PC-3 (cell line): ENCODE measurements at regions not wholly inside any gene's neighbourhood (a gene's known extent, or its start where the extent isn't known, plus 50 kb on each side); places are given as distances from the start of the nearest gene placed in this dataset.

Source experiments
- ATAC-seq: fragments of 200-7000 bp; cut with Tn5 transposase; 2 replicates; pipeline ENCODE4 v1.9.1; 2020; ENCODE audit warnings: mild to moderate bottlenecking, moderate library complexity
- BruUV-seq: library from RNA; stranded (reverse); fragments of 400-500 nt; replicated peaks from 2 replicates; lab custom pipeline; 2021; lab: Mats Ljungman, UMichigan
- CTCF ChIA-PET: fragments of 300-600 bp; sonication (Branson Sonifier 250); formaldehyde crosslinking; loops from one replicate; lab custom pipeline; 2022; ENCODE audit warnings: antibody characterized with exemption; lab: Charles Lee
- POLR2A ChIA-PET: fragments of 300-600 bp; sonication (Branson Sonifier 250); formaldehyde crosslinking; loops from one replicate; lab custom pipeline; 2022; ENCODE audit warnings: antibody characterized with exemption; ENCODE audit not compliant: unreplicated experiment; lab: Charles Lee
- DNase-seq: peaks from one replicate; pipeline ENCODE4 v3.0.0-alpha.2; 2015
- H2AFZ ChIP-seq: fragments of 300-600 bp; sonication (generic); 2 replicates; pipeline ENCODE4 v1.6.0; 2016; ENCODE audit warnings: antibody characterized with exemption, low read length
- H3F3A ChIP-seq: fragments of 300-600 bp; sonication (generic); one replicate; pipeline ENCODE4 v1.6.0; 2017; ENCODE audit warnings: antibody characterized with exemption, low read length, control low read depth, mild to moderate bottlenecking; ENCODE audit not compliant: unreplicated experiment
- H3K27ac ChIP-seq: fragments of 300-600 bp; sonication (generic); 2 replicates; pipeline ENCODE4 v1.5.1; 2016; ENCODE audit warnings: mild to moderate bottlenecking, low read length
- H3K27me3 ChIP-seq: fragments of 300-600 bp; sonication (generic); 2 replicates; pipeline ENCODE4 v1.6.1; 2016; ENCODE audit warnings: low read length, mixed read lengths
- H3K36me3 ChIP-seq: fragments of 300-600 bp; sonication (generic); 2 replicates; pipeline ENCODE4 v1.6.1; 2016; ENCODE audit warnings: low read depth, mixed run types, low read length, mixed read lengths
- H3K4me1 ChIP-seq: fragments of 300-600 bp; sonication (generic); 2 replicates; pipeline ENCODE4 v1.5.1; 2016; ENCODE audit warnings: low read length; ENCODE audit not compliant: insufficient read depth
- H3K4me2 ChIP-seq: fragments of 300-600 bp; sonication (generic); 2 replicates; pipeline ENCODE4 v1.6.0; 2016; ENCODE audit warnings: low read length
- H3K4me3 ChIP-seq: fragments of 300-600 bp; sonication (generic); 2 replicates; pipeline ENCODE4 v1.5.1; 2016; ENCODE audit warnings: mild to moderate bottlenecking, low read length, mixed read lengths
- H3K79me2 ChIP-seq: fragments of 300-600 bp; sonication (generic); 2 replicates; pipeline ENCODE4 v1.6.1; 2017; ENCODE audit warnings: low read length, mixed read lengths
- H3K9ac ChIP-seq: fragments of 300-600 bp; sonication (generic); 2 replicates; pipeline ENCODE4 v1.6.0; 2016; ENCODE audit warnings: mild to moderate bottlenecking, low read length
- H3K9me2 ChIP-seq: fragments of 300-600 bp; sonication (generic); replicated peaks from 2 replicates; pipeline ENCODE4 v1.6.1; 2016; ENCODE audit warnings: mixed run types, low read length, mixed read lengths
- H3K9me3 ChIP-seq: fragments of 300-600 bp; sonication (generic); 2 replicates; pipeline ENCODE4 v1.6.1; 2016; ENCODE audit warnings: low read length, mixed read lengths
- H4K20me1 ChIP-seq: fragments of 300-600 bp; sonication (generic); 2 replicates; pipeline ENCODE4 v1.6.1; 2016; ENCODE audit warnings: low read length, mixed read lengths
- CTCF ChIP-seq: fragments of 300-600 bp; sonication (generic); conservative IDR thresholded peaks from 2 replicates; pipeline ENCODE4 v1.5.1; 2017; ENCODE audit warnings: antibody characterized with exemption, low read depth, mild to moderate bottlenecking, low read length
- EZH2 ChIP-seq: fragments of 300-600 bp; sonication (generic); IDR thresholded peaks from one replicate; pipeline ENCODE4 v1.6.1; 2017; ENCODE audit warnings: antibody characterized with exemption, mild to moderate bottlenecking, low read length; ENCODE audit not compliant: unreplicated experiment
- EZH2phosphoT487 ChIP-seq: fragments of 300-600 bp; sonication (generic); IDR thresholded peaks from 2 replicates; pipeline ENCODE4 v1.6.1; 2018; ENCODE audit warnings: mild to moderate bottlenecking, antibody characterized with exemption, low read length, borderline replicate concordance
- intact Hi-C: fragments of 100-400 bp; cut with micrococcal nuclease; formaldehyde crosslinking; loops from 2 replicates; pipeline ENCODE4 v1.9.0; 2023

DNA sequence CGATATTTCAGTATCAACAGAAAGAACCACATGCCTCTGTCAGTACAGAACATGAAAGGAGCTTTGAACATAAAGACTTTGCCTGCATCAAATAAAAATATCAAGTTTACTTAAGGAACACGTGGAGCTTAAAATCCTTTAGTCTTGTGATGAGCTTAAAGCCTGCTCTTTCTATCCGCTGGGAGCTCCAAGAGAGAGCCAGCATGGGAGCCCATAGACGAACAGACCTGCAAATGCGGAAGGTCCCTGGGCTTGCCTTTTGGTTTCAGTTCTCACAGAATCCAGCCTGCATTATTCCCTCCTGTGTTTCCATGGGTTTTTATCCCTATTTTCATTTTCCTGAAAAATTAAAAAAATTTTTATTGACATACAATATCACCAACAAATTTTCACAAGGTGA lies 530.6 kb upstream of the RGMA start:
- Histone ChIP-seq H2AFZ (no peak overlapping the region), H3K4me2 (no peak overlapping the region), H3K9ac (no peak overlapping the region), H3K79me2 (no peaks in the 10 kb centered on the region), H3K27me3 (0 out of 2 replicates have a peak, but pooled peaks cover 7% of the 10 kb centered on the region), H3K36me3 (no peaks in the 10 kb centered on the region), H3K9me3 (no peaks in the 10 kb centered on the region), H3K27ac (no peak overlapping the region), H4K20me1 (no peaks in the 10 kb centered on the region), H3F3A (no peaks in the 10 kb centered on the region), H3K4me3 (no peak overlapping the region), H3K9me2 (no peaks in the 10 kb centered on the region), H3K4me1 (no peaks in the 10 kb centered on the region)
- POLR2A ChIA-PET, result no interaction called here
- CTCF ChIA-PET, result no interaction called here
- TF ChIP-seq EZH2phosphoT487 (no peak), CTCF (no peak), EZH2 (no peak)
- intact Hi-C loops, result no loop called here
- ATAC-seq (no peak), DNase-seq (no peak)
- BruUV-seq, result no TSS peak

DNA sequence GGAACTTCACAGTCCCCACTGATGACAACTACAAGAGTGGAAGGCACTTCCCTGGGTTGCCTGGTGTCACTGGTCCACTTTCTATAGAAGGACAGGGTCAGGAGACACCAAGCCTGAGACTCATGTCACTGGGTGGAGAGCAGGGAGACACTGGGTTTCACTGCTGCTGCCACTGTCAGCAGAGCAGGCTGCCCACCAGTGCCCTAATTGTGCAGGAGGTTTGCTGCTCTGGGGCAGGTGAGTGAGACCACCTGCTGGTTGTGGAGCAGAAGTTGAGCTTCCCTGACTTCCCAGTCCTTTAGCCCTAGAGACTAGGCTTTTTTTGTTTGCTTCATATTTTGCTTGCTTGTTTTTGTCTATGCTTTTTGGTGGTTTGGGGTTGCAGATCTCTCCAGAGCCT lies 528.4 kb upstream of the RGMA start:
- DNase-seq (no peak), ATAC-seq (no peak)
- H3K4me3 ChIP-seq, result no peak overlapping the region
- H4K20me1 ChIP-seq, result no peaks in the 10 kb centered on the region
- ChIA-PET POLR2A (no interaction called here), CTCF (no interaction called here)
- no peak overlapping the region for H3K27ac ChIP-seq
- no peaks in the 10 kb centered on the region for H3F3A ChIP-seq
- H3K9me2 ChIP-seq, result no peaks in the 10 kb centered on the region
- H3K36me3 ChIP-seq, result no peaks in the 10 kb centered on the region
- H3K4me2 ChIP-seq, result no peak overlapping the region
- TF ChIP-seq CTCF (no peak), EZH2phosphoT487 (no peak), EZH2 (no peak)
- no peaks in the 10 kb centered on the region for H3K9me3 ChIP-seq
- peaks cover 10% of the 10 kb centered on the region; the same call in 1 of the 2 replicates for H3K27me3 ChIP-seq
- no peak overlapping the region for H3K9ac ChIP-seq
- no peaks in the 10 kb centered on the region for H3K79me2 ChIP-seq
- H3K4me1 ChIP-seq, result no peaks in the 10 kb centered on the region
- H2AFZ ChIP-seq, result no peak overlapping the region
- intact Hi-C loops, result no loop called here
- BruUV-seq, result no TSS peak

GRCh38 chr15:93614386-93615104 lies 525.5 kb upstream of the RGMA start:
- Histone ChIP-seq H3K27me3 (peaks cover 7% of the 10 kb centered on the region; the same call in 1 of the 2 replicates), H3K9me3 (no peaks in the 10 kb centered on the region), H2AFZ (no peak overlapping the region), H3F3A (no peaks in the 10 kb centered on the region), H3K9ac (no peak overlapping the region), H3K4me2 (no peak overlapping the region), H3K4me3 (no peak overlapping the region), H3K9me2 (no peaks in the 10 kb centered on the region), H3K79me2 (no peaks in the 10 kb centered on the region), H4K20me1 (no peaks in the 10 kb centered on the region), H3K4me1 (no peaks in the 10 kb centered on the region), H3K27ac (no peak overlapping the region), H3K36me3 (no peaks in the 10 kb centered on the region)
- TF ChIP-seq EZH2, result no peak
- no peak for TF ChIP-seq EZH2phosphoT487
- no peak for TF ChIP-seq CTCF
- no peak for DNase-seq
- BruUV-seq, result no TSS peak
- intact Hi-C loops, result no loop called here
- POLR2A ChIA-PET, result no interaction called here
- CTCF ChIA-PET, result no interaction called here
- no peak for ATAC-seq
